Liver (tissue), 3 donors: ENCODE measurements at regions not wholly inside any gene's neighbourhood (a gene's known extent, or its start where the extent isn't known, plus 50 kb on each side); places are given as distances from the start of the nearest gene placed in this dataset.

Experiments used
- ATF3 ChIP-seq: IDR thresholded peaks from 2 replicates; pipeline ENCODE4 v1.6.1; 2016; ENCODE audit warnings: antibody characterized with exemption
- CTCF ChIP-seq: fragments of 150-350 bp; IDR thresholded peaks from 2 replicates; pipeline ENCODE4 v1.5.1; 2017; ENCODE audit warnings: improper control_type of control experiment, low read depth, low read length; ENCODE audit not compliant: missing input control
- FOXA1 ChIP-seq: IDR thresholded peaks from 2 replicates; pipeline ENCODE4 v1.6.1; 2016; ENCODE audit warnings: antibody characterized with exemption
- JUND ChIP-seq, 2 donors: IDR thresholded peaks; 2 replicates each; pipeline ENCODE4 v1.6.1; 2016; ENCODE audit warnings: antibody characterized with exemption in 2 of 2
- RAD21 ChIP-seq, 2 donors: IDR thresholded peaks; 2 replicates each; pipeline ENCODE4 v1.6.1; 2016; ENCODE audit warnings: antibody characterized with exemption in 2 of 2, mild to moderate bottlenecking in 2 of 2
- REST ChIP-seq: IDR thresholded peaks from 2 replicates; pipeline ENCODE4 v1.6.1; 2016; ENCODE audit warnings: antibody characterized with exemption, mild to moderate bottlenecking
- RXRA ChIP-seq, 2 donors: IDR thresholded peaks; 2 replicates each; pipeline ENCODE4 v1.6.1; 2017 to 2018; ENCODE audit warnings: antibody characterized with exemption in 2 of 2, mild to moderate bottlenecking in 1 of 2
- donor health status: healthy.
- donor health status: healthy.

- TF ChIP-seq CTCF (no peak), FOXA1 (no peak), REST (no peak), RAD21 (IDR thresholded peaks at IDR 0.05) (no peak), RXRA (IDR thresholded peaks at IDR 0.05) (no peak), ATF3 (no peak), JUND (IDR thresholded peaks at IDR 0.05) (no peak)
These were observed 362.7 kb downstream of the TDRD15 start for GRCh38 chr2:21486445-21486844.
